ENCODE measurements at regions not wholly inside any gene's neighbourhood (a gene's known extent, or its start where the extent isn't known, plus 50 kb on each side); places are given as distances from the start of the nearest gene placed in this dataset.

- Histone ChIP-seq H3K9me3 (ENCODE audit: control insufficient read depth in 3 of 3, low read length in 3 of 3) (no peaks in the 10 kb centered on the region), H3K27ac (ENCODE audit: low read depth, low read length) (no peak overlapping the region), H3K36me3 (ENCODE audit: control insufficient read depth in 3 of 3, insufficient read depth in 3 of 3, low read length in 3 of 3) (no peaks in the 10 kb centered on the region), H3K4me3 (ENCODE audit: low read length in 3 of 3) (no peak overlapping the region), H3K27me3 (ENCODE audit: control insufficient read depth in 3 of 3, insufficient read depth in 3 of 3, low read length in 3 of 3) (no peaks in the 10 kb centered on the region), H3K4me1 (ENCODE audit: control insufficient read depth in 3 of 3, insufficient read depth in 3 of 3, low read length in 3 of 3) (no peaks in the 10 kb centered on the region), H3K9ac (ENCODE audit: low read depth in 1 of 3, low read length in 3 of 3) (no peak overlapping the region)
Measured at GRCh38 chr3:168981396-168981795, 682.1 kb downstream of the MECOM start.

DNA sequence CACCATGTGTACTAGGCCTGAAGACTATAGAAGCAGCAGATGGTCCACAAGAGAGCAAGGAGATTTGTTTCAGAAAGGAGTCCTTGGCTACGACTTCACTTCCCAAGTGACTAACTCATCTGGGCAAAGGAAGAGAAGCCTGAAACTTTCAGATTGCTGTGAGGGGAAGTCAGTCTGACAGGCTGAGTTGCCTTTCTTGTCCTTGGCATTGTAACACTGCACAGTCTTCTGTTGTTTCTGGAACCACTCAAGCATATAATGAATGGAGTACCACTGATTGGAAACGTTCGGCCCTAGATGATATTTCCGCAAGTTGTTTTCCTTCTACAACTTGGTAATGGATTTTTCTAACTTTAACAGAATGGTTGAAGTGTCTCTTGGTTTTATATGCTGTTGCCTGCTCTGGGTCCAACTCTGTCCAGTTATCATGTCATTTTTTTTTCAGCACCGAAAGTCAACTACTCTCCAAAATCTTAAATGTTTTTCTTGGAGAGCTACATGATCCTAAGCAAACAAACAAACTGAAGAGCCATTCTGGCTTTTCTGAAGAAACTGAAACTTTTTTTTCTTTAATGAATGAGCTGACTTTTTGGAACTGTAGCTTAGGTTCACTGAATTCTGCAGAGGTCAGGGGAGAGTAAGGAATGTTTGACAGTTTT lies 685.7 kb downstream of the MECOM start:
- Histone ChIP-seq H3K27ac (ENCODE audit: low read depth, low read length) (no peak overlapping the region), H3K4me3 (ENCODE audit: low read length in 3 of 3) (no peak overlapping the region), H3K9me3 (ENCODE audit: control insufficient read depth in 3 of 3, low read length in 3 of 3) (no peaks in the 10 kb centered on the region), H3K9ac (ENCODE audit: low read depth in 1 of 3, low read length in 3 of 3) (no peak overlapping the region), H3K27me3 (ENCODE audit: control insufficient read depth in 3 of 3, insufficient read depth in 3 of 3, low read length in 3 of 3) (no peaks in the 10 kb centered on the region), H3K36me3 (ENCODE audit: control insufficient read depth in 3 of 3, insufficient read depth in 3 of 3, low read length in 3 of 3) (no peaks in the 10 kb centered on the region), H3K4me1 (ENCODE audit: control insufficient read depth in 3 of 3, insufficient read depth in 3 of 3, low read length in 3 of 3) (no peaks in the 10 kb centered on the region)

GRCh38 chr3:168976969-168977368 lies 686.5 kb downstream of the MECOM start:
- H3K27ac ChIP-seq (ENCODE audit: low read depth, low read length): no peak overlapping the region

GRCh38 chr3:168975576-168975975 lies 687.9 kb downstream of the MECOM start:
- Histone ChIP-seq H3K27me3 (ENCODE audit: control insufficient read depth in 3 of 3, insufficient read depth in 3 of 3, low read length in 3 of 3) (no peaks in the 10 kb centered on the region), H3K4me3 (ENCODE audit: low read length in 3 of 3) (no peak overlapping the region), H3K4me1 (ENCODE audit: control insufficient read depth in 3 of 3, insufficient read depth in 3 of 3, low read length in 3 of 3) (no peaks in the 10 kb centered on the region), H3K36me3 (ENCODE audit: control insufficient read depth in 3 of 3, insufficient read depth in 3 of 3, low read length in 3 of 3) (no peaks in the 10 kb centered on the region), H3K9ac (ENCODE audit: low read depth in 1 of 3, low read length in 3 of 3) (no peak overlapping the region), H3K9me3 (ENCODE audit: control insufficient read depth in 3 of 3, low read length in 3 of 3) (no peaks in the 10 kb centered on the region), H3K27ac (ENCODE audit: low read depth, low read length) (no peak overlapping the region)

More at GRCh38 chr3:168976969-168977368, 686.5 kb downstream of the MECOM start:
- no peak overlapping the region for H3K9ac ChIP-seq (ENCODE audit: low read depth in 1 of 3, low read length in 3 of 3)
- no peaks in the 10 kb centered on the region for H3K9me3 ChIP-seq (ENCODE audit: control insufficient read depth in 3 of 3, low read length in 3 of 3)
- no peak overlapping the region for H3K4me3 ChIP-seq (ENCODE audit: low read length in 3 of 3)
- H3K36me3 ChIP-seq (ENCODE audit: control insufficient read depth in 3 of 3, insufficient read depth in 3 of 3, low read length in 3 of 3): no peaks in the 10 kb centered on the region
- H3K4me1 ChIP-seq (ENCODE audit: control insufficient read depth in 3 of 3, insufficient read depth in 3 of 3, low read length in 3 of 3): no peaks in the 10 kb centered on the region
- no peaks in the 10 kb centered on the region for H3K27me3 ChIP-seq (ENCODE audit: control insufficient read depth in 3 of 3, insufficient read depth in 3 of 3, low read length in 3 of 3)

- Histone ChIP-seq H3K36me3 (ENCODE audit: control insufficient read depth in 3 of 3, insufficient read depth in 3 of 3, low read length in 3 of 3) (no peaks in the 10 kb centered on the region), H3K4me1 (ENCODE audit: control insufficient read depth in 3 of 3, insufficient read depth in 3 of 3, low read length in 3 of 3) (no peaks in the 10 kb centered on the region), H3K27me3 (ENCODE audit: control insufficient read depth in 3 of 3, insufficient read depth in 3 of 3, low read length in 3 of 3) (no peaks in the 10 kb centered on the region), H3K4me3 (ENCODE audit: low read length in 3 of 3) (no peak overlapping the region), H3K9me3 (ENCODE audit: control insufficient read depth in 3 of 3, low read length in 3 of 3) (no peaks in the 10 kb centered on the region), H3K9ac (ENCODE audit: low read depth in 1 of 3, low read length in 3 of 3) (no peak overlapping the region), H3K27ac (ENCODE audit: low read depth, low read length) (no peak overlapping the region)
Measured at GRCh38 chr3:168974617-168975403, 688.7 kb downstream of the MECOM start.

GRCh38 chr3:168973897-168974296 lies 689.6 kb downstream of the MECOM start:
- H3K27me3 ChIP-seq (ENCODE audit: control insufficient read depth in 3 of 3, insufficient read depth in 3 of 3, low read length in 3 of 3): no peaks in the 10 kb centered on the region
- H3K9me3 ChIP-seq (ENCODE audit: control insufficient read depth in 3 of 3, low read length in 3 of 3): no peaks in the 10 kb centered on the region
- H3K9ac ChIP-seq (ENCODE audit: low read depth in 1 of 3, low read length in 3 of 3): no peak overlapping the region
- H3K27ac ChIP-seq (ENCODE audit: low read depth, low read length): no peak overlapping the region
- H3K4me3 ChIP-seq (ENCODE audit: low read length in 3 of 3): no peak overlapping the region
- H3K4me1 ChIP-seq (ENCODE audit: control insufficient read depth in 3 of 3, insufficient read depth in 3 of 3, low read length in 3 of 3): no peaks in the 10 kb centered on the region
- no peaks in the 10 kb centered on the region for H3K36me3 ChIP-seq (ENCODE audit: control insufficient read depth in 3 of 3, insufficient read depth in 3 of 3, low read length in 3 of 3)

DNA sequence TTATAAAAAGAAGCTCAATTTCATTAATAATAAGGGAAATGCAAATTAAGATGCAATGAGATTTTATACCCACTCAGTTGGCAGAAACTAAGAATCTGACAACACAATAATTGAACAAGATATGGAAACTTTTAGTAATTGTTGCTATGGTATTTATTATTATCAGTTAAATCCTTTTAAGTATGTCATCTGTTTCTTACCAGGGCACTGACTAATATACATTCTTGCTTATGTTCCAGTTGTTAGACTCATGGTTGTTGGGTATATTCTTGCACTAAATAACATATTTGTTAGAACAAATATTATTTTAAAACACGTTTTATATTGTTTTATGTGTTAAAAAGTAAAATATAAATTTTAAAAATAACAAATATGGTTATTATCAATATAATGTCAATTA lies 690.3 kb downstream of the MECOM start:
- Histone ChIP-seq H3K36me3 (ENCODE audit: control insufficient read depth in 3 of 3, insufficient read depth in 3 of 3, low read length in 3 of 3) (no peaks in the 10 kb centered on the region), H3K9ac (ENCODE audit: low read depth in 1 of 3, low read length in 3 of 3) (no peak overlapping the region), H3K27ac (ENCODE audit: low read depth, low read length) (no peak overlapping the region), H3K27me3 (ENCODE audit: control insufficient read depth in 3 of 3, insufficient read depth in 3 of 3, low read length in 3 of 3) (no peaks in the 10 kb centered on the region), H3K4me1 (ENCODE audit: control insufficient read depth in 3 of 3, insufficient read depth in 3 of 3, low read length in 3 of 3) (no peaks in the 10 kb centered on the region), H3K9me3 (ENCODE audit: control insufficient read depth in 3 of 3, low read length in 3 of 3) (no peaks in the 10 kb centered on the region), H3K4me3 (ENCODE audit: low read length in 3 of 3) (no peak overlapping the region)

DNA sequence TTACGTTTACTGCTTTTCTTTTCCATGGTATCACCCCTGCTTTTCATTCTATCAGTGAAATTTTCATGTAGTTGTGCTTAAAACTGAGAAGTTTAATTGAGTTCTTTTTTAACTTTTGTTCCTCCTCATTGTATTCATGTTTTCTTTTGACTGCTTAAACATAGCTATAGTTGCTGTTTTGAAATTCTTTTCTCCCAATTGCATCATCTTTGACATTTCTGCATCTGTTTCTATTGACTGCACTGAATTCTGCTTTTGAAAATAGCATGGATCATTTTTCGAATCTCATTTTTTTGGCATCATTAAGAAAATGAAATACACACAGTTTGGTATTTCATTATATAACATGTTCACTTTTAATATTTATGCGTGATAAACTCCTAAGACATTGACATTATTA lies 694.9 kb downstream of the MECOM start:
- no peak overlapping the region for H3K4me3 ChIP-seq (ENCODE audit: low read length in 3 of 3)
- no peaks in the 10 kb centered on the region for H3K9me3 ChIP-seq (ENCODE audit: control insufficient read depth in 3 of 3, low read length in 3 of 3)
- H3K9ac ChIP-seq (ENCODE audit: low read depth in 1 of 3, low read length in 3 of 3): no peak overlapping the region
- no peaks in the 10 kb centered on the region for H3K36me3 ChIP-seq (ENCODE audit: control insufficient read depth in 3 of 3, insufficient read depth in 3 of 3, low read length in 3 of 3)
- H3K27ac ChIP-seq (ENCODE audit: low read depth, low read length): no peak overlapping the region
- H3K27me3 ChIP-seq (ENCODE audit: control insufficient read depth in 3 of 3, insufficient read depth in 3 of 3, low read length in 3 of 3): no peaks in the 10 kb centered on the region
- no peaks in the 10 kb centered on the region for H3K4me1 ChIP-seq (ENCODE audit: control insufficient read depth in 3 of 3, insufficient read depth in 3 of 3, low read length in 3 of 3)

DNA sequence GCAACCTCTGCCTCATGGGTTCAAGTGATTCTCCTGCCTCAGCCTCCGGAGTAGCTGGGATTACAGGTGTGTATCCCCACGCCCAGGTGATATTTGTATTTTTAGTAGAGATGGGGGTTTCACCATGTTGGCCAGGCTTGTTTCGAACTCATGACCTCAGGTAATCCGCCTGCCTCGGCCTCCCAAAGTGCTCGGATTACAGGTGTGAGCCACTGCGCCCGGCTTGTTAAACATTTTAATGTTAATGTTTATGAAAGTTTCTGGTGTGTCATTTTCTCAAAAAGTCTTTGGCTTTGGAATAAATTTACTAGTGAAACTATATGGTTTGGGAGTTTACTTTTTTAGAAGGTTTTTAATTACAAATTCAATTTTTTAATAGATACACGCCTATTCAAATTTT lies 698.8 kb downstream of the MECOM start:
- Histone ChIP-seq H3K9me3 (ENCODE audit: control insufficient read depth in 3 of 3, low read length in 3 of 3) (no peaks in the 10 kb centered on the region), H3K27ac (ENCODE audit: low read depth, low read length) (no peak overlapping the region), H3K4me1 (ENCODE audit: control insufficient read depth in 3 of 3, insufficient read depth in 3 of 3, low read length in 3 of 3) (no peaks in the 10 kb centered on the region), H3K4me3 (ENCODE audit: low read length in 3 of 3) (no peak overlapping the region), H3K27me3 (ENCODE audit: control insufficient read depth in 3 of 3, insufficient read depth in 3 of 3, low read length in 3 of 3) (no peaks in the 10 kb centered on the region), H3K36me3 (ENCODE audit: control insufficient read depth in 3 of 3, insufficient read depth in 3 of 3, low read length in 3 of 3) (no peaks in the 10 kb centered on the region), H3K9ac (ENCODE audit: low read depth in 1 of 3, low read length in 3 of 3) (no peak overlapping the region)

- no peak overlapping the region for H3K4me3 ChIP-seq (ENCODE audit: low read length in 3 of 3)
- no peaks in the 10 kb centered on the region for H3K27me3 ChIP-seq (ENCODE audit: control insufficient read depth in 3 of 3, insufficient read depth in 3 of 3, low read length in 3 of 3)
- no peak overlapping the region for H3K9ac ChIP-seq (ENCODE audit: low read depth in 1 of 3, low read length in 3 of 3)
- no peaks in the 10 kb centered on the region for H3K36me3 ChIP-seq (ENCODE audit: control insufficient read depth in 3 of 3, insufficient read depth in 3 of 3, low read length in 3 of 3)
- no peaks in the 10 kb centered on the region for H3K9me3 ChIP-seq (ENCODE audit: control insufficient read depth in 3 of 3, low read length in 3 of 3)
- H3K27ac ChIP-seq (ENCODE audit: low read depth, low read length): no peak overlapping the region
- no peaks in the 10 kb centered on the region for H3K4me1 ChIP-seq (ENCODE audit: control insufficient read depth in 3 of 3, insufficient read depth in 3 of 3, low read length in 3 of 3)
Measured at GRCh38 chr3:168961271-168961670, 702.2 kb downstream of the MECOM start.
